CD4-positive, alpha-beta T cell treated with Interleukin-2 at 100 ng/mL for 4 hours (primary cell): ENCODE measurements at regions not wholly inside any gene's neighbourhood (a gene's known extent, or its start where the extent isn't known, plus 50 kb on each side); places are given as distances from the start of the nearest gene placed in this dataset.

Experiments used
- DNase-seq: peaks from one replicate; pipeline ENCODE4 v3.0.0-alpha.2; 2020; ENCODE audit warnings: low spot score

DNA sequence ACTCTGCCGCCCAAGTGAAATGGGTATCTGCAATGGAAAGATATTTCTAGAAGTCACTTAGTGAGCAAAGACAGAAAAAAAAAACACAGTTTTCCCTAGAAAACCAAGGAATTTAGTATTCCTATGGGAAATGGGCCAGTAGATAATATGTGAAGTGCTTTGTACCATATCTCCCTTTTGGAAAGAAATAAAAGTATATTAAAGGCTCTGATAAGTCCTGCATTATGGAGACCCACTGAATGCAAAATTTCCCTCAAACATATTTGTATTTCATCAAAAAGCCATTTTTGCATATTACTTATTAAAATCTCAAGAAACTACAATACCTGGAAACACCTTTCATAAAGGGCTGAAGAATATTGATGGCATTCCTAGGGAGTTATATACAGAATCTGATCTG is 51.6 kb upstream of the DYNLRB2 start:
- DNase-seq, result no peak

DNA sequence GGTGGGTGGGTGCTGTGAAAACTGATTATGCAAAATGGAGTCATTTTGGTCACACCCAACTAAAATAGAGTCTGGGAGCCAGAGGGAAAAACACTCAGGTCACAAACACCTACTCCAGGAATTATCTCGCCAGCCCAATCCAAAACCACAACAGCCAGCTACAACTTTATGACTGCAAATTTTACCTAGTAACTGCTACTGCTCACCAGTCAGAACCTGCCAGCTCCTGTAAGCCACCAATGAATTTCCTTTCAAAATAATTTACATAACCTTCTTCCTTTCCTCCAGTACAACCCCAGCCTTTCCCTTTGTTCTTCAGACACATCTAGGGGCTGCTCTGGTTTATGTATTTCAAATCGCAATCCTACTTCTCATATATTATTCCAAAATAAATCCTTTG is 52.6 kb upstream of the DYNLRB2 start:
- DNase-seq, result no peak

DNA sequence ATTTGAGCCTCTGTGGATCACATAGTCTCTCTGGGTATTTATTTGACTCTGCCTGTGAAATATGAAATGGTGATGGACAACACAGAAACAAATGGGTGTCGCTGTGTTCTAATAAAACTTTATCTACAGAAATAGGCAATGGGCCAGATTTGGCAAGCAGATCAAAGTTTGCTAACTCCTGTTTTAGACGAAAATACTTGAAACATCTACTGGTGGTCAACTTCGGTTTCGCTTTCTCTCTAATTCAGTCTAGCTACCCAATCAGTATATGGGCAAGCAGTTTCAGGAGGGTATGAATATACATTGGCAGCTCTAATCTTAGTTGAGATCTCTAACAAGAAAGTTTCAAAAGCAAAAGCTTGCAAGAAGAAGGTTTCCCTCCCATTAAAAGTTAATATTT is 60.1 kb upstream of the DYNLRB2 start:
- DNase-seq, result no peak

DNA sequence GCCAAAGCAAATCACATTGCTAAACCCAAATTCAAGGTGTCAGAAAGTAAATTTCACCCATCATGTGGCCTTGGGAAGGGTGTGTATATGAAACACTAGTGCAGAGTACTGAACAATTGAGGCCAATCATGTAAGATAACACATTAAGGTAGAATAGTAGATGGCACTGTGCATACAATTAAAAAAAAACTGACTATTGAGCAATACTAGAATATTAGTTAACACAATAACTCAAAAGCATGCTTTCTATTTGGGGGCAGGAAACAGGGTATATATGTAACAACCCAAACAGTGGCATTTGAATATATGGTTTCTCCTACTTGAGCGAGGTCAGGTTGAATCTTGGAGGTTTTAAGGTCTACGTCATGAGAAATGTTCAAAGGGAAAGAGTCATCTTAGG is 63.0 kb upstream of the DYNLRB2 start:
- DNase-seq, result no peak

DNA sequence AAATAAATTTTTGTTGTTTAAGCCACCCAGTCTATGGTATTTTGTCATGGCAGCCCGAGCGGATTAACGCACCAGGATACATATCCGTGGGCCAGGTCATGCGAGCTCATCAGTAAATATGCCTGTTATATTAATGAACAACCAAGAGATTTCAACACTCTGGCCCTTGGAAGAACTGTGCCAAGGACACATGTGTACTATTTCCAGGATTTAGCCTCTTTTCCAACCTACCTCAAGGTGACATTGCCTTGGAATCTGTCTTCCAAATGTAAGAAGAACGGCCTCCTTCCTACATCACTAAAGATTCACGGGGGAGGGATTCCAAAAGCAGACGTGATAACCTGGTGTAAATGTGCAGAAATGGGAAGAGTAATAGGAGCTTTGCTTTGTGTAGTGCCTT is 72.8 kb upstream of the DYNLRB2 start:
- DNase-seq, result no peak

DNA sequence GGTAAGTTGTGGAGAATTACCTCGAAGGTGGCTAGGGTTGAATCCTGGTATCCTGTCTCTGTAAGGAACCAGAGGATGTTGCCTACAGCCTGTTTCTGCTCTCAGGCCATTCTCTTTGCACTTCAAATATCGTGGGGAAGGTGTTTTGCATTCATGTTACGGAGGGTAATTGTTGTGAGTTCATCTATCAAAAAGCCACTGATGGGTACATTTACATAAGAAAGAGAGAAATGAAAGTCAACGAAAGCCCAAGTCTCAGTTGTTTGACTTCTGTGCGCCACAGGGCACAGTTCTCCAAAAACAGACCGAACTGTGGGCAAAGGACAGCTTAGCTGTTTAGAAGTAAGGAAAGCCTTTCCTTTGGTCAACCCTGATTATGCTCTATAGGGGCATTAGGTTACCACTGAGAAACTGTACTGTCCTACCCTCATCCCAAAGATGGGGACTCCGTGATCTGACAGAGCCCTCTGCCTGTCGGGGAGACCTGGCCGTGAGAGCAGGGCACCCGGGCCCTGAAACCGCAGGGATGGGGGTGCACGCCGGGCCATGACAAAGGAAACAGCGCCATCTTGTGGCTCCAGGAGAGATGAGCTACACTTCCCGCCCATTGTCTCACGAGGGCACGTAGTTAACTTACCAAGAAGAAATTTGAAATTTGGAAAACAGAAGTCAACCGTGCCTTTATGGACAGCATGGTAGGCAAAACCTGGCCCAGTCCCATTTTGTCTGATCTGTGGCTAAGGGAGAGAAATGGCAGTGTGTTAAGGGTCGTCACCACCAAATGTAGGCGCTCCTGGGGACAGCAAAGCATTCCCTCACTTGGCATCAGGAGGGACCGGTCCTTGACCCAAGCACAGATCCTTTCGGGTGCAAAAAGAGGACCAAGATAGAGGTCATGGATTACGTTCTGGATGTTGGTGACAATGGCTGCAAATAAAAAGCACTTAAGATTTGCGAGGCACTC is 74.5 kb upstream of the DYNLRB2 start:
- DNase-seq, result peak; percentile 52

DNA sequence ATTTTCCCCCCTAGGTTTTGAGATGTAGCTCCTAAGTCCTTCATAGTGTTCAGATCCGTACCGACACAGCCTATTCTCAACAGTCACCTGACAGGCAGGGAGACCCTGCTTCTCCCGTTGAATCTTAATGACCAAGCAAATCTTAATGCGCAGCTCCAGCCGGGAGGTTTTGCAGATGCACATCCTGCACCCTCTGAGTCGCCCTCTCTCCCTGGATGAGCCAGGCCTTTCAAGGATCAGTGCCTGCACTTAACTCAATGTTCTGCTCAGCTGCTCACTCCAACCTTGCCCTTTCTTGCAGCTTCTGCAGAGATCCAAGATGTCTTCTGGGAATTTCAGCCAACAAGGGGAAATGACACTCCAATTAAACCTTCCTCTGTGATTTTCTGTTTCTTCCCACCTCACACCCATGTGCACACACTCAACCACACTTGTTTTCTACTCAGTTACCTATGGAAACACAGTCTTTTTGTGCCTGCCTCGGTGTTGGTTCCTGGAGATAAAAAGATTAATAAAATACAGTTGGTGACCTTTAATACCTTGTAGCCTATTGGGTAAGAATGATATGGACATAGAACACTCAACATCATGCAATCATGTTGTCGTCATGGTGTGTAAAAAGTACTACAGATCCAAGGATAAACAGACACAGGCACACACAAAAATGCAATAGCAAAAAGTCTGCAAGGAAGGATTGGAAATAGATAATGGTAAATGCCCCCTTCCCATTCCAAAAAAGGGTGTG is 76.9 kb upstream of the DYNLRB2 start:
- no peak for DNase-seq

DNA sequence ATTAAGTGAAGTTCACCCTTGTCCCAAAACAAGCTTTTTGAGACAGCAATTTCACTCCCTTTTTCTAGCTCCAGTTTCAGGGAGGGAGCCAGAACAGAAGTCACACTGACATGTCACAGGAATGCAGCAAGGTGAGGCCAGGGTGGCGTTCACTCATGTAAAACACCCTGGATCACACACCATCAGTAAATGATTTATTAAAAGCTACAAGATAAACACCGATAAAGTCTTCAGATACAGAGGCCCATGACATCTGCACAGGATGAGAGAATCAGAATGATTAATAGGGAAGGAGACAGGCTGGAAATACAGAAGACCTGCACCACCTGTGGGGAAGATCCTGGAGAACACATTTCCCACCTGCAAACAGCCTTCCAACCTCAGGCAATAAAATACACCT is 77.5 kb upstream of the DYNLRB2 start:
- no peak for DNase-seq

DNA sequence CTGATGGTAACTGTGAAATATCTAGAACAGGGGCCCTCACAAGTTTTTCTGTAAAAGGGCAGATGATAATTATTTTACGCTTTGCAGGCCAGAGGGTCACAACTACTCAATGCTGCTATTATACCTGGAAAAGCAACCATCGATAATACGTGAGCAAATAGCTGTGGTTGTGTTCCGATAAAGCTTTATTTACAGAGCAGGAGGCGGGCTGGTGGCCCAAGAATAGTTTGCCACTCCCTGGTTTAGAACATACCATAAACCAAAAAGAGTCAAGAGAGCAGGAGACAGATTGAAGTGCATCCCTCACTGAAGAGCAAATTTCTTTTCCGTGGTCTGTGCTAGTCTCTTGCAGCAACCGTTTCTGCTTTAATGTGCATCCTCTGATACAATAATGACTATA is 77.9 kb upstream of the DYNLRB2 start:
- no peak for DNase-seq

DNA sequence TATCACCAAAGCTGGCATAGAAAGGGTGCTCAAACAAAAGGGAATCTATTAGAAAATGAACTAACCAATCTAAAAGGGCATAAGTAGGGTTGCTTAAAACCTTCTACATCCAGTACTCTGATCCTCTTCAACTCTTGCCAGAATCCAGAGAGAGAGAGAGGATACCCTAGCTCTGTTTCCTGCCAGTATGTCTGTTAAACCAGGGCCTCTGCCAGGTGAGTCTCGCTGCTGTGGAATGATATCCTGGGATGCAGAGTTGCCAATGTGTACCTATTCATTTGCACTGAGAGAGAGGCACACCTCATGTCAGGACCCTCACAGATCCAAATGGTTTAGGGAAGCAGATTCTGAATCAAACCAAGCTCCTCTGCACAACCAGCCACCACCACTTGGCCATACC is 79.8 kb upstream of the DYNLRB2 start:
- DNase-seq, result no peak

DNA sequence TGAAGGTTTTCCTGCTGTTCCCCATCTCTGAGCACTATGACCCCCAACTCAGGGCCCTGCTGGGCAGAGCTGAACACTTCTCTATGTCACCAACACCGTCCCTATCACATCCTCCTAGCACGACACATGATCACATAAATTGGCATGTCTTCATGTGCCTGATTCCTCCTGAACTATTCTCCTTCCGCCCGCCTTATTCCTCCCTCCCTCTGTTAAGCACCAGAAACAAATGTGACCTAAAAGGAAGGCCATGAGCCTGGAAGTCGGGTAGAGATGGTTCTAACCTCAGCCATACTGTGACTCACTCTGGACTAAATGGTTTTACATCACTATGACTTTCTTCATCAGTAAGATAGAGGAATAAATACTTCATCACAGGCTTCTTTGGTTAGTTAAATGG is 80.8 kb upstream of the DYNLRB2 start:
- DNase-seq, result no peak

DNA sequence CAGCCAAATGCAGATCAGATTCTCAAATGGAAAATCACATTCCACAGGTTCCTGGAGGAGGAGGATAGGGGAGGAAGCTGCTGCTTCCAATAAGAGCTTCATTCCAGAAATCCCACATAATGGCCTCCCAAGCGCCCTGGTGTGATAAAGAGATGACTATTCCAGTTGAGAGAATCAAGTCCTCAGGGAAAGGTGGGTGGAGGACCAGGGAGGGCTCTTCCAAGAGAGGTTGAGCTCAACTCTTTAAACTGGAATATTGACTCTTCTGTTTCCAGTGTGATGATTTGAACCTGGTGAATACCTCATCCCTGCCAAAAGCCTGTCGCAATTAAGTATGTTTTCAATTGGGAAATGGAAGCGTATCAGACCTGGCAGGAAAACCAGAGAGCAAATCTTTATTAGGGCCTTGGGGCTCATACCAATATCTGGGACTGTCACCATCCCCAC is 81.4 kb upstream of the DYNLRB2 start:
- no peak for DNase-seq

DNA sequence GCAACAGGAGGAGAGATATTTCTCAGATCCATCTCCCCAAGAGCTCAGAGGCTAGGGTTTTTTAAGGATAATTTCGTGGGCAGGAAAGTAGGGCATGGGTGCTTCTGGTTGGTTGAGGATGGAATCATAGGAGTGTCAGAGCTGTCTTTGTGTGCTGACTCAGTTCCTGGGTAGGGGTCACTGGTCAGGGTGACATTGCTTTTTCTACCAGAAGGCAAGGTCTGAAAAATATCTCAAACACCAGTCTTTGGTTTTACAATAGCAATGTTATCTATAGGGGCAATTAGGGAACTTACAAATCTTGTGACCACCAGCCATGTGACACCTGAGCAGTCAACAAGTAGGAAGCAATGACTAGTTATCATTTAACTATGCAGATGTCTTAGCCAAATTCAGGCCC is 82.9 kb upstream of the DYNLRB2 start:
- DNase-seq, result no peak

DNA sequence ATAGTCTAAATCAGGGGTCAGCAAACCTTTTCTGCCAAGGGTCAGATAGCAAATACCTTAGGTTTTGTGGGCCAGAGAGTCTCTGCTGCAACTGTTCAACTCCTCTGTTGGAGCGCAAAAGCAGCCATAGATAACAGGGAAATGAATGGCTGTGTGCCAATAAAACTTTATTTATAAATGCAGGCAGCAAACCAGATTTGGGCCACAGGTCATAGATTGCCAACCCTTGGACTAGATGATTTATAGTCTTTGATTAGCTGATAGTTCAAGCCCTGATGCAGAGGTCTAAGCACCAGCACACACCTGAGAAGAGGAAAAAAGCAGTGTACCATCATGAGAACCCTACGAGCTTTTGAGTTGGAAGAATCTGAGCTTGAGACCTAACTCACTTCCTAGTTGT is 86.0 kb upstream of the DYNLRB2 start:
- DNase-seq, result no peak

DNA sequence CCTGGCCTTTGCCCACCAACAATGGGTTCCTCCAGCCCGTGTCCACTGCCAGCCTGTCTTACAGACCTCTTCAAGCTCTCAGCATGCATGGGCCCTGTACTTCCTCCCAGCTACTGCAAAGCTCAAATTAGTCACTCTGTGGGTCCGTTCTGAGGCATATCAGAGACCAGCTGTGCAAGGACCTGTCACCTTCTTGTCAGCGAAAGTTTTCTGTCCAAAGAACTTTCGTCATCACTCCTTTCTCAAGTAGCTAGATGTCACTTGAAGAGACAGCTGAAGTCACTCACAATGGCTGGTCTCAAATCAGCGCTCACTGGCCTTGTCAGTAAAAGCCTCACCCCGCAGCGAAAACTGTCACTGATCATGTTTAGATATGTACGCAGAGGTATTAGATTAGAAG is 91.4 kb upstream of the DYNLRB2 start:
- no peak for DNase-seq

DNA sequence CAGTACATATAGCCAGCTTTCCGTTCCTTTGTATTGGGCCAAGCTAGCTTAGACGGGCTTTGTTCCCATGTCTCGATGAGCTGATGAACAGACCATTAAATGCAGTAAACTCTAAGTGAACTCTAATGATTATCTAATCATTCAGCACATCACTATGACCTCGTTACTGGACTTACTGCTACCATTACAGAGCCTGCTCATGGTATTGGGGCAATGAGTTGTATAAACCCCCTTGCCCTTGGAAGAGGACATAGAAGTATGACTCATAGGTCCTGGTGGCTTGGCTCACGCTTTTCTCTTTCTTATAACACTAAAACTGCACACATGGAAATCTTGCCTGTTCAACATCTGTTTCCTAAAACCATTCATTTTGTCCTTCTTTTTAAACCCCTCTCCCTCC is 93.6 kb upstream of the DYNLRB2 start:
- DNase-seq, result no peak

DNA sequence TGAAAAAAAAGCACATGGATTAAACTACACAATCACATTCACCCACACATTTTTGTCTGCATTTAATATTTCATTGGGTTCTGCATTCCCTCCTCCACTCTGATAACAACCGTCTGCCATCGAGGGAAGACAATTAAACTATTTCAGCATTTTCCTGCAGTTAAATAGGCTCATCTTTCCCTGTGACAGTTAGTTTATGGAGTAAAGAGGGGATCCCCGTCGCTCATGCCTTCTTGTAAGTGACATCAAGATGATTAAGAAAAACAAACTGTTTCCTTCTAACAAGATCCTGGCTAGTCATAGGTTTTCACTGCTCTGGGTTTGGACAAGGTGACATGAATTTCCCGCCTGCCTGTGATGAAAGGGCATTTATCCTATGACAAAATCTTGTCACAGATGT is 98.0 kb upstream of the DYNLRB2 start:
- no peak for DNase-seq

DNA sequence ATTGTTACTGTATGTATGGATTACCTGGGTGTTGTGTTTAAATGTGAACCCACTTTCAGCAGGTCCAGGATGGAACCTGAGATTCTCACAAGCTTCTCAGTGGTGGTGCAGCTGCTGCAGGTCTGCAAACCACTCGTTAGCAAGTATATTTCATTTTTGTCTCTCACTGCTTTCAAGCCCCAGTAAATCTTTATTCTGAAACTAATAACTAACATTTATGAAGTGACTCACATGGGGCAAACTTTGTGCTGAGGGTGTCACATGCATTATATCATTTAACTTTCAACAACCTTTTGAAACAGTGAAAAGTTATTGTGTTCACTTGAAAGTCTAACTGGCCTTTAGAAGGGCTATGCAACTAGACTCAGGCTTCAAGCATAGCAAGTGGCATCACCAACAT is 98.9 kb upstream of the DYNLRB2 start:
- no peak for DNase-seq

DNA sequence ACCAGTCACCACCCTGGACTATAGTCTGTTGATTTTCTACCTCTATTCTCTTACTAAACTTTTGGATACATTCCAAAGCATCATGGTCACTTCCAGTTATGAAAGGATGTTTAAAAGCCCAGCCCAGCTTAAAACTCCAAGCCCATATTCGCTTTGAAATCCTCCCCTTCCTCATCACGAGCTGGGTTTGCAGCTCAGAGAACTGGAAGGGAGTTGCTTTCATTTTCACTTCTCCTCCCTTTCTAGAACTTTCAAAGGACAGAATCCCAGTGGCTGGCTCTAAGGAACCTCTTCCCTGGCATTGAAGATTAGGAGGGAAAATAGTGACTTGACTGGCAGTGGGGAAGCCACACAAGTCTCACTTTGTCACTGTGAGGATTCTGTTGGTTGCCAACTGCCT is 100.1 kb upstream of the DYNLRB2 start:
- no peak for DNase-seq

DNA sequence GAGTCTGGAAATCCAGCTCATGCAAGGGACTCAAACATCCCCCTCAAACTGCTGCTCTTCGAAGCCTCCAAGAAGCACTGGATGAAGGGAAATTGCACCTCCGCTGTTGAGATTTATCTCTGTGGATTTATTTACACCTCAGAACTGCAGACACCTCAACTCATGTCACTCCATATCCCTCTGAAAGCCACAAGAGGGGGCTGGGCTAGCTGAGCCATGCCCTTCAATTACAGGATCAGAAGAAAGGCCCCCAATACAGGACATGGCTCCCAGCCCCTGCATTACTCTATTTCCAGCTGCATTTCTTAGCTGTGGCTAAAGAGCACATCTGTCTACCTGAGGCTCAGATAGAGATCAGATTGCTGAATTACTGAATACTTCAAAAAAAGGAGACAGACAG is 103.1 kb upstream of the DYNLRB2 start:
- DNase-seq, result no peak

DNA sequence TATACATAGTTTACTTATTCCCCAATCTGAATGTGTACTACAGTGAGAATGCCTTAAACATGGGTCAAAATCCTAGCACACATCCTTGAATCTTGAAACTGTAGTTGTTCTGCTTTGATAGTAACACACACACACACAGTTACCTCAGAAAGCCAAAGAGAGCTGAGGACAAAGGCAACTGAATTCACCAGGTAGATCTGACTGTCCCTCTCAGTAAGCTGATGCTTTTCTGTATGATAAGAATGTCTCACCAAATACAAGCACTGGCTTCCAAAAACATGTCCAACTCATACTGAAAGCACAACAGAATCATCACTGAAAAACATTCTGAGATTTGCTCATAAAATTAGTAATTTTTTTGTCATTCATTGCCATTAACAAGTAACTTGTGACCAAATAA is 104.3 kb upstream of the DYNLRB2 start:
- DNase-seq, result no peak

DNA sequence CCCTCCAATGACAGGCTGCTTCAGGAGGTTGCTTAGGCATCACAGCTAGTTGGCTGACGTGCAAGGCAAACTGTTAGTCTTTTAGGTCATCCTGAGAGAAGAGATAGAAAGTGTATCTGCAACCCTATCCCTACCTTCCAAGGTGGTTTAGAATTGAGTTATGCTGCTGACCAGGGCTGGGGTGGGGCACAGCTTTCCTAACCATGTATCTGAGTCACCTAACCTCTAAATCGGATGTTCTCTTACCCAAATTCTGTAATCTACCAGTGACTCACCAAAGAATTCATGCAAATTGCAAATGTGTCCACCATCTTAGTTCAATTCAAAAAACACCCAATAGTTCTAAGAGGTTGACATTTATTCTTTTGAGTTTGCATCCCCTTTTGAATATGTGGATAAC is 107.2 kb upstream of the DYNLRB2 start:
- DNase-seq, result no peak

DNA sequence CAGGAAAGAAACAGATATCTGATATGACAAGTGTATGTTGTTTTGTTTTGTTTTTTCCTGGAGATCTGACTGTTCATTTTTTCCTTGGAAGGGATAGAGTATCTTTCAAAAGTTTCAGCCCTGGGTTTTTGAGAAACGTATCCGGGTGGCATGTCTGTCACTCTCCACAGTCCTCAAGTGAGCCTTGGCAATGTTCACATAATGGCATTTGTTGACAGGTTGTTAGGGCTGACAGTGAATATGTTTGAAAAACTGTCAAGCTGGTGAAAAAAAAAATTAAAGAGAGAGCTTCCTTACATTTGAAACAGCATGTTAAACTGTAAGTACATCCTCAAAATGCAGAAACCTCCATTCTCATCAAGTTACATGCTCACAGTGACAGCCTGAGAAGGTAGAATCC is 113.0 kb upstream of the DYNLRB2 start:
- no peak for DNase-seq
